ENCODE measurements at regions not wholly inside any gene's neighbourhood (a gene's known extent, or its start where the extent isn't known, plus 50 kb on each side); places are given as distances from the start of the nearest gene placed in this dataset.

DNA sequence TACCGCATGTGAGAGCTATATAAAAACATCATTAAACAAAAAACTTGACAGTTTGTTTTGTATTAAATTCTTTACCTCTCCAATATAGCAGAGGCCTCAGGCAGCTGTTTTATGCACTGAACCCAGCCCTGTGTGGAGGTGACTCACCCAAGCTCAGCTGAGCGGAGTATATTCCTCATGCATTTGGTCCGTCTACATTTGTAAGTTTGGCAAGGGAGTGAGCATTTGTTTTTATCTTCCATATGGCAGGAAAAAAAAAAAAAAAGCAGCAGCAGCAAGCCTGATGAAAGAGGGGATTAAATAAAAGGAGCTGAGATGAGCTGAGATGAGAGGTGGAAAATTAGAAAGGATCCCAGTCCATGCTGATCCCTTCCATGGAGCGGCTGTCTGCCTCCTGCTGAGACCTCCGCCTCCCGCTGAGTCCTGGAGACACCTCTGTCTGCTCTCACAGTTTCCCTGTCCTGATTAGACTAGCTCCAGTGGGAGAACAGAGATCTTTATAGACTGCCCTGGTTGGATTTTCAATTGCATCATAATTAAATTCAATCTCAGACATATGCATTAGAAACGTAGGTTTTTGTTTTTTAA is 112.0 kb upstream of the CTNND2 start:
- TF ChIP-seq, protein P1, sequence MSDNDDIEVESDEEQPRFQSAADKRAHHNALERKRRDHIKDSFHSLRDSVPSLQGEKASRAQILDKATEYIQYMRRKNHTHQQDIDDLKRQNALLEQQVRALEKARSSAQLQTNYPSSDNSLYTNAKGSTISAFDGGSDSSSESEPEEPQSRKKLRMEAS (IDR thresholded peaks at IDR 0.05; ENCODE audit: low read depth, low read length) = no peak
- TF ChIP-seq POLR2A (IDR thresholded peaks at IDR 0.05; ENCODE audit: extremely low read depth, insufficient read length) = no peak
